Astrocyte of the cerebellum (primary cell): ENCODE measurements at regions not wholly inside any gene's neighbourhood (a gene's known extent, or its start where the extent isn't known, plus 50 kb on each side); places are given as distances from the start of the nearest gene placed in this dataset.

Experiments used
- DNase-seq: peaks from one replicate; pipeline ENCODE4 v3.0.0-alpha.2; 2011; ENCODE audit warnings: low read depth
- H3K4me3 ChIP-seq: 2 replicates; pipeline ENCODE4 v1.5.1; 2011; ENCODE audit warnings: mild to moderate bottlenecking, low read depth, low read length, moderate library complexity
- CTCF ChIP-seq: IDR thresholded peaks from 2 replicates; pipeline ENCODE4 v1.5.1; 2012; ENCODE audit warnings: low read length, low read depth, moderate library complexity, mild to moderate bottlenecking; ENCODE audit errors: missing control alignments
- in situ Hi-C: cut with HindIII; loops from 2 replicates; pipeline ENCODE4 v1.10.0; 2017; ENCODE audit warnings: low sequenced_read_pairs

DNA sequence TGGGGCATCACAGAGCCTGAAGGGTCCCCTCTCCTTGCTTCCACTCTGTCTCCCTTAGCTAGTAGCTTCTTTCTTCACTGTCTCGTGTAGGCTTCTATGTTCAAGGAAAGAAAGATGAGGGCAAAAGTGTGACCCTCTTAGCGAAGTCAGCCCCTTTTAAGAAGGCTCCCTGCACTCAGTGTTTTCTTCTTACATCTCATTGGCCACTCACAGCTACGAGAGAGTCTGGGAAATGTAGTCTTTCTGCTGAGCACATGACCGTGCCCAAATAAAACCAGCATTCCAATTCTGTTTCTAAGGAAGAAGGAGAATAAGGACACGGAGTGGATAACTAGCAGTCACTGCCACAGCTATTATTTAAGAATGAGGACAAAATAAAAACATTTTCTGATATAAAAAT is 104.9 kb upstream of the TNR start:
- no peak for TF ChIP-seq CTCF
- in situ Hi-C loops, result no loop called here
- no peak overlapping the region for H3K4me3 ChIP-seq
- DNase-seq, result no peak

GRCh38 chr1:175845985-175846384 is 102.6 kb upstream of the TNR start:
- in situ Hi-C loops, result no loop called here
- no peak for DNase-seq
- TF ChIP-seq CTCF, result no peak
- H3K4me3 ChIP-seq, result no peak overlapping the region

DNA sequence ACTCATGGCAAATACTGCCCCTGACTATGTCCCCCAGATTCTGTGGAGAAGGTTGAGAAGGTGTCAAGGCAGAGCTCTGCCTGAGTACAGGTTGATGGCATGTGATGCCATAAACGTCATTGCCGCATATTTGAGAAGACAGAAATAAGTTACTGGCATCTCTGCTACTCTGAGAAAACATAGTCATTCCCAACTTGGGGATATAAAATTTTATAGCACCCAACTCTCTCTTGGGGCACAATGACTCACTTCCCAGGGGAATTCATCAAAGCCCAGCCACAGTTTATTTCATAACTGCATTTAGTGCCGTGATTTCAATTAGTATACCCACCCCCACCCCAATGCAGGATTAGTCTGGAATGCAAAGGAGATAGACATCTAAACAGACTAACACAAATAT is 101.9 kb upstream of the TNR start:
- in situ Hi-C loops, result no loop called here
- no peak overlapping the region for H3K4me3 ChIP-seq
- no peak for DNase-seq
- TF ChIP-seq CTCF, result no peak

- H3K4me3 ChIP-seq, result no peak overlapping the region
- in situ Hi-C loops, result no loop called here
- TF ChIP-seq CTCF, result no peak
- DNase-seq, result no peak
Observed at GRCh38 chr1:175844877-175845276, 101.5 kb upstream of the TNR start.

GRCh38 chr1:175842550-175842949 is 99.2 kb upstream of the TNR start:
- in situ Hi-C loops, result no loop called here
- H3K4me3 ChIP-seq, result no peak overlapping the region
- no peak for TF ChIP-seq CTCF
- no peak for DNase-seq

DNA sequence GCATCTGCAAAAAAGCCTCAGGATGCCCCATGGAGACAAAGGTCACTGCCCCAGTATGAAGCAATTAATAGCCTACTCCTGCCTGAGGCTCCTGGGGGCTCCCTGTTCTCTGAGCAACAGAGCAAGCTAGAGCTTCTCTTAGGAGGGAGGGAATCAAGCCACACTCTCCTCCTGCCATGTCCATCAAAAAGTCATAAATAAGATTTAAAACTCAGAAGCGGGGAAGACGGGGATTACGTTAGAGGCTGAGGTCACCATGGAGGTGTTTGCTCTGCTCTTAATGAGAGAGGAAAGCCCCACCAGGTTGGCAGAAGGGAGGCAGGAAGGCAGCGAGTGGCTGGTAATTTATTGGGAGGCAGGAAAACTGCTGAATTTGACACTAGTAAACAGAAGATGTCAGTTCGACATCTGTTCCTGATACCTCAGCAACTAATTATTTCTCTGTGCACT is 98.4 kb upstream of the TNR start:
- no peak for TF ChIP-seq CTCF
- in situ Hi-C loops, result no loop called here
- H3K4me3 ChIP-seq, result no peak overlapping the region
- DNase-seq, result no peak

DNA sequence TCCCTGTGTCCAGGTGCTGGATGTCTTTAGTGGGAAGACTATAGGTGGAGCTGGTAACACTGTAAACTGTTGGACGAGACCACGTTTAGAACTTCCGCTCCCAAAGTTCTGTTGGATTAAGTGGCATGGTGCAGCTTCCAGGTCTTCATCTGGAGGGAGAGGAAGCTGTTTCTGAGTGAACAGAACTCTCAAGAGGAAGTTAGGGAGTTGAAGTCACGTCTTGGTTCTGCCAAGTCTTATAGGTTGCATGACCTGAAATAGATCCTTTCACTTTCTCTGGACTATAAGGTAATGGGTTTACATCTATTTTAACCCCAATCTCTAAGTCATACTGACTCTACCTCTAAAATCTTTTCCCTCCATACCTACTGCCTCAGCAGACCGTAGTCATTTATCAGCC is 97.4 kb upstream of the TNR start:
- in situ Hi-C loops, result no loop called here
- DNase-seq, result no peak
- no peak for TF ChIP-seq CTCF

More for the DNA sequence above, 97.4 kb upstream of the TNR start:
- no peak overlapping the region for H3K4me3 ChIP-seq
